NCI-H2196 treated with DMSO at 0.1 percent for 48 hours (cell line): ENCODE measurements at regions not wholly inside any gene's neighbourhood (a gene's known extent, or its start where the extent isn't known, plus 50 kb on each side); places are given as distances from the start of the nearest gene placed in this dataset.

Experiments used
- DNase-seq: peaks from one replicate; lab custom pipeline; 2025; ENCODE audit not compliant: unreplicated experiment; lab: John Stamatoyannopoulos, UW

DNA sequence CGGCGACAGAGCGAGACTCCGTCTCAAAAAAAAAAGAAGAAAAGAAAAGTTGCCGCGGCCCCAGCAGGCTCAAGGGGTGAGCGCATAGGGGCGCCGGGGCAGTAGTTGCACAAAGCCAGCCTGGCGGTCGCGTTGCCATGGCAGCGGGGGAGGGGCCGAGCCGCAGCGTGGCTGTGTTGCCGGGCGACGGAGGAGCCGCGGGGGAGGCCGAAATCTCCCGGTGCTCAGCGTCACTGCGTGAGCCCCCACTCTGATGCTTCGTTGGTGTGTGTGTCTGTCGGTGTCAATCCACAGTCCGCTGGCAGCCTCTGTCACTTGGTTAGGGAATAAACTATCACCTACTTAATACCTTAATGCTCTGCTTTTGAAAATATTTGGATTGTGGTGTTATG lies 82.9 kb upstream of the C1QTNF9B start:
- DNase-seq: peak; percentile 6

DNA sequence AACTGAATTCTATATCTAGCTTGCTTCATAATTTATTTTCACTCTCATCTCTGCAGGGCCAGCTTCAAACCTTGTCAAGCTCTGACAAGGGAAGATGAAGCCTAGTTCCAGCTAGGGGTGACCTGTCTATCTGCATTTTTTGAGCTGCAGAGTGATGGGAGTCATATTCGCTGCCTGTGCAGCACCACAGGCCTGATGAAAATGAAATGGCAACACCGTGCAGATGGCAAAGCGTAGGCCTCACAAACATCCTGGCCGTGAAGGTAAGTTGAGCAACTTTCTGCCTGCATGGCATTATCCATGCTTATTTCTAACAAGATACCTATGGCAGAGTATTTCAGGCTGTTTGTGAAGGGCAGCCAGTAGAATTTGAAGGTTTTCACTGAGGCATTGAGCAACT lies 86.4 kb upstream of the C1QTNF9B start:
- no peak for DNase-seq

DNA sequence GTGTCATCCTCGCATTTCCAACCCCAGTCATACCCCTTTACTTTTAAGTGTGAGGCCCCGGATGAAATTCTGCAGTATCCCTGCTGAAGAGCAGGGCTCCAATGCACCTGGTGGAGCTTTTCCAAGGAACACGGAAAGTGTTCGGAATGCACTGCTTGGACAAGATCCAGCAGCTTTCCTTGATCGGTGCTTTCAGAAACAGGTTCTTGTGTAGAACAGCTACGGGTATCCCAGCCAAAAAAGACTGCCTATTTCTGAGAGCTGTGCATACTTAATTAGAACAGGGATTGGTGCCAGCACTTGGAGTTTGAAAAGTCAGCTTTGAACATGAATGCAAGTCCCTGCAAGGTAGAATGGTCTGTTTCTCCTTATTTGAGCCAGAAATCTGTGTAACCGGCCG lies 87.2 kb upstream of the C1QTNF9B start:
- no peak for DNase-seq

DNA sequence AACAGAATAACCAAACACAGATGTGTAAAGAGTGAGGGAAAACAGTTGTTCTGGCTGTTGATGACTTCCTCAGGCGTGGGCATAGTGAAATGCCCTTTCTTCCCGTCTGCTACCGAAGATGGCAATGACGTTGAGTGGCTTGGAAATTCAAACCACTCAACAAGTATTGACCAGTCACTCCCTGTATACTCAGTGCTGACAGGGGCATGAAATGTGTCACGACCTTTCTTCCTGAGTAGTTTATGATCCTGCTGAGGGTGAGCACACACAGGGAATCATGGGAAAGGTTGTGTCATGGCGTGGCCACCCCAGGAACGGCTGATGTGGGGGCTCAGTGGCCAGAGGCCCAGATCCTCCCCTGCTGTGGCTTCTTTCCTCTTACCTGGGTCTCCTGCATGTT lies 87.8 kb upstream of the C1QTNF9B start:
- no peak for DNase-seq

DNA sequence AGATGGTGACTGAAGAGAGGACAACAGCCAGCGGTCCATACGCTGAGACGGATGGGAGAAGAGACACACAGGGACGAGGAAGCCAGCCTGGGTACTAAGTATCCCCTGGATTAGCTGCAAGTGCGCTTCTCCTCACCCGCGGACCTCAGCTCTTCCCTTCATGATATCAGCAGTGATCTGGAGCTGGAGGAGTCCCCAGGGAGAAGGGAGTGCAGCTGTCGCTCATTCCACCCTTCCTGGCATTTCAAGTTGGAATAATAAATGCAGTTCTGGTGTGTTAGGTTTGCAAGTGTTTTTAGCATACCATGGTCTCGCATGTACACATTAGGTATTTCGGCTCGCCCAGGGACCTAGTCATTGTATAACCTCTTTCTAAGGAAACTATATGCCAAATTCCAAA lies 88.5 kb upstream of the C1QTNF9B start:
- no peak for DNase-seq

DNA sequence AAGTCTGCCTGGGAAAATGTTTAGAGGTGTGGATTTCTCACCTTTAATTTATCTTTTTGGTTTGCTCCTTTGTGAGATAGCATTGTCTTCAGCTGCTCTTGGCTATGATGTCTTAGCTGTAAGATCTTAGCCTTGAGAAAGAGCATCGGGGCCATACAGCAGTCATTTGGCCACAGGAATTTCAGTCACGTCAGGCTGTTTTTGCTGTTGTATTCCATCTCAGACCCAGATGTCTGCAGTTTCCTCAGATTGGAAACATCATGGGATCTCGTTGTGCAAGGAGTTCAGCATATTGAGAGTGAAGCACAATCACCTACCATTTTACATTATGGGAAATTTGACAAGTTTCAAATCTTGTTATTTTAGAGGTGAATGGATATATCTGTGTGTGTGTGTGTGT lies 89.3 kb upstream of the C1QTNF9B start:
- DNase-seq: no peak

DNA sequence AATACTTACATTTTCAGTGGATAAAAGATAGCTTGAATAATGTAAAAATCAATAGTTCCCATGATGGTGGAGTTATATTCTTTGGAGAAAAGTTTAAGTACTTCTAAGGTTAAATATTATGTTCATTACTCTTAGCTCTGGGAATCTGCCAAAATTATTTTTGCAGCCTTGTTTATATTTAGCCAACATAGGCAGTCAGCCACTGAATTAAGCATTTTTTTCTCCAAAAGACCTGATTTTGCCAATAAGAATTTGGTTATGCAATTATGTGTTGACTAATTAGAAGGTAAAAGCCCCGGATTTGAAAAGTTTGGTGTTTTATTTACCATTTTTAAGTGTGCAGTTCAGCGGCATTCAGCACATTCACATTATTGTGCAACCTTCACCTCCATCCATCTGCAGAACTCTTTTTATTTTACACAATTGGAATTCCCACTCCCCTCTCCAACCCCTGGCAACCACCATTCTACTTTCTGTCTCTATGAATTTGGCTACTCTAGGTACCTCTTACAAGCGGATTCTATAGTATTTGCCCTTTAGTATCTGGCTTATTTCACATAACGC lies 90.1 kb upstream of the C1QTNF9B start:
- no peak for DNase-seq

DNA sequence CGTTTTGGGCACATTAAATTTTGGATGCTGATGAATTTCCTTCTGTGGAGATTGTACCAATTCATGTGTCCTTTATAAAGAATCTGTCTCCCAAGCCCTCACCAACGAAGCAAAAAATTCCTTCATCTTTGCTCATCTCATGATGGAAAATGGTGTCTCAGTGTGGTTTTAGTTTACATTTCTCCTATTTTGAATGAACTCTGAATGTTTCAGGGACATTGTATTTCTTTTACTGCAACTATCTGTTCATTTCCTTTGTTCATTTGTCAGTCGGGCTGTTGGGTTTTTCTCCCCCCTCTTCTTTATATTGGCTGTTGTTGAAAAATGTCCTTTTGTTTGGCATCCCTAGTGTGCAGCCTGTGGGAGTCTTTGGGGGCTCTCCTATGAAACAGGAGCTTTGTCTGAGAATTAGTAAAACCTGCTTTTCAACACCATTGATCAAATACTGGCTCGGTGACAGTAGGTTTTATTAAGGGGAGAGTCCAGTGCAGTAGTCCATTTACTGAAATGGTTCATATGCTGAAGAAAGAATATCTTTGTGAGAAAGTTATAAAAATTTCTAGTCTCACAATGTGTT lies 91.3 kb upstream of the C1QTNF9B start:
- no peak for DNase-seq

DNA sequence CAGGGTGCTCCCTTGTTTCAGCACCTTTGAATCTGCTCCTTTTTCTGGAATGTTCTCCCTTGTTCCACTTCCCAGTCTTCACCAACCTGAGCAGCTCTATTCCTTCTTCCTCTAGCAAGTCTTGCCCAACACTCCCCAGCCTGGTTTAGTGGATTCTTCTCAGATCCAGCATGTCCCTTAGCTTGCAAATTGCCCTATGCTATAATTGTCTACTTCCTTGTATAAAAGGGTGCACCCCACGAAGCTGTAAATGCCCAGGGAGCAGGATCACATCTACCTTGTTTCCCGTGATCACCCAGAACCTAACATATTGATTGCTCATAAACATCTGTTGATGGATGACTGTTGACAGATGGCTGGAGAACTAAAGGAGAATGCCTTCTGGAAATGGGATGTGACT lies 93.2 kb upstream of the C1QTNF9B start:
- no peak for DNase-seq

DNA sequence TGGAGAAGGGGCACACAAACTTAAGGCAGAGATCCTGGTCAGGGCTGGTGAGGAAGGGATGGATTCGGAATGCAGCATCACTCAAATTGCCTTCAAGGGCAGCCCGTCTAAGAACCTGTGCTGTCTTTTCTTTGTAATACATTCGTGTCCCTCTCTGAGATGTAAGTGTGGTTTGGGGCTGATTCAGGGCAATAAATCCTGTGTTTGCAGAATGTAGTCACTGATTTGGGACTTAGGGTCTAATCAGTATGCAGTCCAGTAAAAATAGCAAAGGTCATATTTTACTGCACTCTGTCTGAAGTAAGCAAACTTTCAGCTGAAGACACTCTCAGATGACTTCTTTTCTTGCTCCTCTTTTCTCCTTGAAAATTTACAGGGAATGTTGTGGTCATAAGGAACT lies 93.8 kb upstream of the C1QTNF9B start:
- no peak for DNase-seq

DNA sequence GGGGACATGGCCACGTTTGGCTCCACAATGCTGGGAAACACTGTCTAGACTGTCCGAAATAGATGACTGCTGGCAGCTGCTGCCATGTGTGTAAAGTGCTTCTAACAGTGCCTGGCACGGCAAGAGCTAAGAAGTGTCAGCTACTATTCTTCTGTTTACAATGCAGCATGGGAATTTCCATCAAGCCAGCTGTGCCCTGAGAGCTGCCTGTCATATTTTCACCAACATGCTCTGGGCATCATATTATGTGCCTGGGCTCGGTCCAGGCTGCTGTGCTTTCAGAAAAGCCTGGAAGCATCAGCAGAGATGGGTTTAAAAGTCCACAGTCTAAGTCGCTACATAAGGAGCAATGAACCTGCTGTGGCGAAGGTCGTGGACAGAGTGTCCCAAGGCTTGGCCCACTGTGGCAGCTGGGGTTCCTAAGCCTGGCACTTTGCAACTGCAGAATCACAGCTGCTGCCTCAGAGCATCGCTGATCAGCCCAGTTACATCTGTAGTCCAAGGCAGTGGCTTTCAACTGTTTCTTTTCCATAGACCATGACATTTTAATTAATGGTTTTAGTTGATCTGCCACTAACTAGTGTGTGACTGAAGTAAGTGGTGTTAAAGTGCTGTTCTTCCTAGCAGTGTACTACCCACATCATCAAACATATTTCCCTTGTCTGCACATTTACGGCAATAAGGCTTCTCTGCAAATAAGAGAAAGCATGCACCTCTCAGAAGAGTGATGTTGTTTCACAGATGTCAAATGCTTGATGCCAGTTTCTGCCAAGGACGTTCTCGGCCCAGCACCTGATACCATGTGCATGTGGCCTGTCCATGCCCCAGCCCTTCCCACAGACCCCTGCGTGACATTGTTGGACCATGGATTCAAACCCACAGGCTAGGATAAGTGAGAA lies 95.7 kb upstream of the C1QTNF9B start:
- DNase-seq: no peak

DNA sequence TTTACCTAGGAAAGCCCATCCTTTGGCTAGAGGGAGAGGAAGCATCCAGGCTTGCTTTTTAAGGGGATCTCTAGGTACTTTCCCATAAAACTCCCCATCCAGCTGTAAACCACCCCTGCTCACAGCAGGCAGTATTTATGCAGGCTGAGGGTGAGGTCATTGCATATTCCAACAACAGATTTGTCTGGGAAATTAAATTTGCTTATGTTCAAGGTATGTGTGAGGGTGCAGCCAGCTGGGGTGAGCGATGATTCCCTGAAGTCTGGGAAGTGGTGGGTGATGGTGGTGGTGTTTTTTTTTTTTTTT lies 96.3 kb upstream of the C1QTNF9B start:
- no peak for DNase-seq

DNA sequence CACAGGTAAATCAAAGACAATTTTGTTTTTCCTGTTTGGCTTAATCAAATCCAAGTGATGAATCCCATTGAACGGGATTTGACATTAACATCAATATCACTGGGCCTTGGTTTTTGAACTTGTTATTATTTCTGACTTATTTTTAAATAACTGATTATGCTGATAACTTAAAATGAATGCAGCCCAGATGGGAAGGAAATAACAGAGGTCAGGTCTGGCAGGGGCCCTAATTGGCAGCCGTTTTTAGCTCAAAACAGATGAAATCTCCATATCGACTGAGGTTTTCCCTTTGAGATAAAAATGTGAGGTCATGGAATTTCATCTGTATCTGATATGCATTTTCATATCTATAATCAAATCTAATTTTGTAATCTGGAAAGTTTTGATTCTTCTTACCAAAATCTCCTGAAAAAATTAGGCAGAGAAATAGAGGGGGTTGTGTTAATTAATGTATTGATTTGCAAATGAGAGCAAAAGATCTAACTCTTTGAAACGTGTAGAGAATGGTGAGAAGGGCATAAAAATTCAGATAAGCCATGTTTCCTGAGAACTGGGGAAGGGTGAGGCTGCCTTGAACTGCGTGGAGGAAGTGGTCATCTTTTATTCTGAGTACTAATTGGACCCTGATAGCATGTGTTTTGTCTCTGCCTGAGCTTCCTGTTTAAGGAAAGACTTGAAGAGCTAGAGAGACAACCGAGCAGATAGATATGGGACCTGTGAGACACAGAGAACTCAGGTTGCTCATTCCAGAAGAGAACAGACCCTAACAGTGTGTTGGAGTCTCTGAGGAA lies 98.2 kb upstream of the C1QTNF9B start:
- no peak for DNase-seq

DNA sequence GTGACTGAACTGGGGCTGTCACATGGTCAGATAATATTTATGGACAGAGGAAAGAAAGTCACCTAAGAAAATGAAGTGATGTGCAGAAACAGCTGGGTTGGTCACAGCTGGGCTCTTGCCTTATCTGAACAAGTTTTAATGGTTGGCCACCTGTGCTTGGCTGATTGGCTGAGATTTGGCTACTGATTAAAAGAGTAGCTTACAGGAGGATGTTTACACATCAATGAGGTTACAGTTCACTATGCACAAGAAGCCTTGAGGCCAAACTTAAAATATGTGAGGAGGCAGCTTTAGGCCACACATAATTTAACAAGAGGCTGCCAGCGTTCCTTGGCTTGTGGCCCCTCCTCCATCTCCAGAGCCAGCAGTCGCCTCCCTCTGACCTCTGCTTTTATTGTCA lies 99.2 kb upstream of the C1QTNF9B start:
- DNase-seq: no peak

DNA sequence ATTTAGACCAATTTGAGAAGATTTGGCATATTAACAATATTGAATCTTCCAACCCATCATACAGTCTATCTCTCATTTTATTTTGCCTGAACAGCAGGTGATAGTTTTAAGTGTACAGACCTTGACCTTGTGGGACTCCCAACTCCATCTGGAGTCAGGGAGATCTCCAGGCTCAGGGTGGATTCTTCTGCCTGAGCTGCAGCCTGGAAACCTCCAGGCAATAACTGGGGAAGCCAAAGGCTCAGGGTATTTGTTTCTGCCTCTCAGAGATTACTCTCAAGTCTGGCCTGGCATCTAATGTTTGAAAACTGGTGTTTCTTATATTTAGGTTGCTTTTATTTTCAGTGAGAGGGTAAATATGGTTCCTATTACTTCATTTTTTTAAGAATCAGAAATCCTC lies 102.1 kb upstream of the C1QTNF9B start:
- DNase-seq: no peak

DNA sequence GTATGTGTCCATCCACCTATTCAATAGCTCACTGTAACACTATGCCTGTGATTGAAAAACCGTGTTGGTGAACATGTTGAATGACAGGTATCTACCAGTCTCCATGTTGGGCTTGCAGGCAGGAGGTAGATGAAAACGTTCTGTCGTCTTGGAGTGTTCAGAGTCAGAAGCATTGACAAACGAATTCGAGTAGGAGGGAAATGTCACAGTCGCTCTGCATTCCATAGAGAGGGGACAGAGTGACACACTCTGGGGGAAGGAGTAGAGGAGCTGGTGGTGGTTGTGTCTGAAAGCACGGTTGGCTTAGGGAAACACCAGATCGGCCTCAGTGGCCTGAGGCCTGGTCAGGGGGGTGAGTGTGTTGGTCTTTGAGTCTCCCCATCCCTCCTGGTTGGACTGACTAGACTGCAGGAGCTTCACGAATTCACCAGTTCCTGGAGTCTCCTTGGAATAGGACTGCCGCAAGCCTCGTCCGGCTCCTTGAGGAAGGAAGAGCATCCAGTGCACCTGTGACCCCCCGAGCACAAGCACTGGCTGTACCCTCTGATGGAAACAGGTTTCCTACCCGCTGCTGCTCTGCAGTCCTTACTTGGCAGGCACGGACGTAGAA lies 105.0 kb upstream of the C1QTNF9B start:
- DNase-seq: no peak

DNA sequence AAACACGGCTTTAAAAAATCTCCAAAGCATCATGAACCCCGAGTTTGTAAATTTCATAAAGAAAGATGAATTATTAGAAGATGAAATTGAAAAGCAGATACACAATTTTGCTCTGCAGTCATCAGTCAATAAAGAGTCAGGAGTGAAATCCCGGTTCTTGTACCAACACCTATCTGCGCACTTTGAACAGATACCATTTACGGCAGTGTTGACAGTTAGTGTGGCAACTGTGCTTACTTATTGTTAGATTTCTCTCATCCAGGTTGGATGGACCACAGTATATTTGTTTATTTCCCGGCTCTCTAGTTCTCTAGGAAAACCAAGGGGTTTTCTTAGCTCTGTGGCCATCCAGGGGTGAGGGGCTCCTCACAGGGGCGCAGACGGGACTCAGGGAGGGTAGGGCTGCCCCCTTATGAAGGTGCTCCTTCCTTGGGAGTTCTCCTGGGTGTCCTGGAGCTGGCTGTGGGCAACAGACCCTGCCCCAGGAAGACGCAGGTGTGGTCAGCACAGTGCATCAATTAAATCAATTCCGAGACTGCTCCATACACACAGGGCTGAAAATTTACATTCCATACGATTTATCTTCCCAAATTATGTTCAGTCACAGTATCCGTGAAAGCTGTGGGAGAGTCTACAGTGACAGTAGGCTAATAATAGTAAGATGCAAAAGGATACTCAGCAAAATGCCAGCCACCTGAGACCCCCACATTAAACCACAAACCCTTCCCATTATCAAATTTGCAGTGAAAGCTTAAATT lies 107.0 kb upstream of the C1QTNF9B start:
- no peak for DNase-seq

DNA sequence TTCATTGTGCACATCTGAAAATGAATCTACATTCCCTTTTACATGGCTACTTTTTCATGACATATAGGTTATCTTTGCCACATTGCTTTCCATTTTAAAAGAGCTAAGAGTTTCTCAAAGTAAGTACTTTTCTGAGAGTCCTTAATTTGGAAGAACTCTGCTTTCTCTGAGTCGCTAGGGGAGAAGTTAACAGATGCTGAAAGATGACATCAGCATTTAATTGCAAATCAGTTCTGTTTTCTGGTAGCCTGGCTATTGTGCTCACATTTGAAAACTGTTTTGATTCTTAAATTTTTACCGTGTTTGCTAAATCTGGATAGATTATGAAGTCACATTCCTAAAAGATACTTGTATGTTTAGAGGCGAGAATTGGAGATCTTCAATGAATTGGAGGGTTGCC lies 107.7 kb upstream of the C1QTNF9B start:
- DNase-seq: no peak

DNA sequence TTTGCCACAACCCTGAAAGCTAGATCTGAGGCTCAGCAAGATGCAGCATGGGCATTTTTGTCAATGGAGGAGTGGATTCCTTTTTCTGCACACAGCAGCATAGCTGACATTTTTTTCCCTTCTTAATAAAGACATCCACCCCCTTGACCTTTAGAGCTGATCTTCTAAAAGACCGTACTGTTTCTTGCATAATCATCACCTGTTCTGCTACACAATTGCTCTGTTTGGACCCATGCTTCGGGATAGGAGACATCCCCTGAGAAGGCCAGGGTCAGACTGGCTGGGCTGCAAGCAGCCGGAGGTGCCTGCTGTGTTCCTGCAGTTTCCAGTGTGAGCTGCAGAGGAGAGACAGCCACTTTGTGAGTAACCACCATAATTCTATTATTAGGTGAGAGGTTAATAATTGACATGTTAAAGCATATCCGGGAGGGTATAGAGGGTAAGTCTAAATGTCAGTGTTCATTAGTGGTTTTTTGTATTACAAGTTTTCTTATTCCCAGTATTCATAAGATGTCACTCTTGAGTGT lies 108.5 kb upstream of the C1QTNF9B start:
- DNase-seq: no peak

DNA sequence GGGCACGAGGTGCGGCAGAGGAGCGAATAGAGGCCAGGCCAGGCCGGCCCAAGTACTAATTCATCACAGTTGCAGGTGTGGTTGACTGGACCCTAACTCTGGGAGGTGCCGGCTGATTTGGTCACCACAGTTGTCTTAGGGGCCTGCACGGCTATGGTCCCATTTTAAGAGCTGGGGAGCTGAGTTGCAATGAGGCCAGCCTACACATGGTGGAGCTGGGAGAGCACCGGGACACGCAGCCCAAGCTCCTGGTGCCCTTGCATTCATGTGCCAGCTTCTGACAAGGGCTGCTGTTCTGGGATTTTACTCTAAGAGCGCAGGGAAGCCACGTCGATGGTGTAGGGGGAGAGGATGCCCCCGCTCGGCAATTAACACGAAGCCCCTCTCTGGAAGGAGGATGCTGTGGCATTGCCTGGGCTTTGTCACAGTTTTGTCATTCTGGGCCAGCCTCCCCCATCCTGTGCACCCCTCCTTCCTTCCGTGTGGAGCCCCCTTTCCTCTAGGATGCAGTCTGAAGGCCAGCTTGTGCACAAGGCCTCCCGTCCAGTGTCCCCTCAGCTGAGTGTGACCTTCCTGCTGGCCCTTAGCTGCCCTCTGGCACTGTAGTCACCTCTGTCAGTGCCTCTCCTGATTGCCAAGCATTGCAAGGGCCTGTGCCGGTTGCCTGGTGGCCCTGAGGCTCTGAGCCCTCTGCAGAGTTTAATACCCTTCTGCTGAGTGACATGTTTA lies 109.4 kb upstream of the C1QTNF9B start:
- DNase-seq: no peak
